NCI-H774 (cell line): ENCODE measurements at regions not wholly inside any gene's neighbourhood (a gene's known extent, or its start where the extent isn't known, plus 50 kb on each side); places are given as distances from the start of the nearest gene placed in this dataset.
A peak's percentile ranks its signal among the peaks of the same experiment; 100 is the strongest.

Experiments used
- DNase-seq: peaks from one replicate; lab custom pipeline; 2025; lab: John Stamatoyannopoulos, UW

DNA sequence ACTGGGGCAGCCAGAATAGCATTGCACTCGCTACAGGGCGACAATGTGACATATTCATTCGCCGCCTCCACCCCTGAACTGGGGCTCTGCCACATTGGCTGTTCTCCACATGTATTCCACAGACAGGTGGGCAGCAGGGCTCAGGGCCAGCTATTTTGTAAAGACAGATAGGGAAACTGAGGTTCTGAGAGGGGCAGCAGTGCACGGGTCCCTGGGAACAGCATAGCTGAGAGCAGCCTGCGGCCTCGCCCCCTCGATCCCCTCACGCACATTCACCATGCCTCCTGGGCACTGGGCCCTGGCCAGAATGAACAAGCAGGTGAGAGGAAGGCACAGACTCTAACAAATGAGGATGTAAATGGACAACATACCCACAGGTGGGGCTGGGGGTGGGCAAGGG lies 75.0 kb upstream of the SPATA12 start:
- DNase-seq, result no peak

DNA sequence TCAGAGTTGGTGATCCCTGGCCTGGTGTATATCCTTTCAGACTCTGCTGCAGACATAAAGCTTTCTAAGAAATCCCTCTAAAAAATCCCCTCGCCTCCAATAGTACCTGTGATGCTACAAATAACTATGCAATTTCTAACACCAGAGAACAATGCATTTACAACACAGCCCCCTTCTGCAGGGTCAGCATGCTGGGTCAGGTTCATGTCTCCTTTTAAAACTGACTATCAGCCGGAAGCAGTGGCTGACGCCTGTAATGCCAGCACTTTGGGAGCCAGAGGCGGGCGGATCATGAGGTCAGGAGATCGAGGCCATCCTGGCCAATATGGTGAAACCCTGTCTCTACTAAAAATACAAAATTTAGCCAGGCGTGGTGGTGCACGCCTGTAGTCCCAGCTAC lies 77.0 kb upstream of the SPATA12 start:
- no peak for DNase-seq

DNA sequence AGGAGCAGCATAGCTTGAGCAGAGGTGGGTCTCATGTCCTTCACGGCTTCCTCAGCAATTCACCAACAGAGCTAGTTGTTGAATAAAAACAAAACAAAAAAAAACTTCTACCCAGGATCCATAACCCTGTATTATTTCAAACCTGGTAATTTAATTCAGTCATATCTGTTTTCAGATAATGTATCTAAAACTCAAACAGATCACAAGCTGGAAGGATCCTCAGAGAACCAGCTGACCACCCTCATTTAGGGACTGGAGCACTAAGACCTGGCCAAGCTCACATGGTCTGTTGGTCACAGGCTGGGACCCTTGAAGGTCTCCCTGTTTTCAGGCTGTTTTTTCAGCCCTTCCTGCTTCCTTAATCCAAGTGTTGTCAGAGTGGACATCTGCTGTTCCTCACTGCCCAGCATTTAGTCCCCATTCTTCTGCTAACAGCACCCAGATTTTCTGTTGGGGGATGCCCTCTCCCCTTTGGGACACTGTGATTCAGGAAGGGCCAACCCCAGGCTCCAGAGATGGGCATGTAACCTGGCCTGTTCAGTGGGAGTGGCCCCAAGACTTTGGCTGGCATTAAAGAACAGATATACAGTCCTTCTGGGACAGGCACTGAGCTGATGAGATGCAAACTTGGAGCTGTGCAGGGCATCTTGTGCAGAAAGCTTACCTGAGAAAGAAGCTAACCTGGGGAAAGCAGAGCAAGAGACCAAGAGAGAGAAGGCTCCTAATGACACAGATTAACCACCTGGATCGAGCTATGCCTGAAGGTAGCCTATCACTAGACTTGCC lies 78.8 kb upstream of the SPATA12 start:
- DNase-seq, result no peak

DNA sequence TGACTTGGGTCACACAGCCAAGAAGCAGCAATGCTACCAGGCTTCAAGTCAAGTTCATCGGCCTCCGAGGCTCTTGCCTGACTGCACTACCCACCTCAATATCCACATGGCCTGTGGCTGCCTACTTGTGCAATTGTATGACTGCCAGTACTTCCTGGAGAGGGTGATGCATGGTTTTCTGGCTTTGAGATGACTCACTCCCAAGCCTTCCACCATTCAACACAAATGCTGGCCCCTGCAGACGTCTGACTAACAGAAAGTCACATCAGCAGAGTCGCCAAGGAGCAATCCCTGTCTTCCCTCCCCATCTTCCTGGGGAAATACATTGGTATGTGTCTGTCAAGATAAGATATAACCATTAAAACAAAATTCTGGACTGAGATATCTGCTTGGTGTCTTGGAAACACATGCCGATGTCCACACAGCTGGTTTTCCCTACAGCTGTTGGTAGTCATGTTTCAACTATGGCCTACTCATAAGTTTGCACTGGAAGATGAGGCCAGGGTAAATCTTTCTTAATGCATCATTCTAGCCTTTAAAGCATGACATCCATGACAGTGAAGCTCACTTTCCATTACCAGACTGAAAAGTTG lies 79.6 kb upstream of the SPATA12 start:
- no peak for DNase-seq

DNA sequence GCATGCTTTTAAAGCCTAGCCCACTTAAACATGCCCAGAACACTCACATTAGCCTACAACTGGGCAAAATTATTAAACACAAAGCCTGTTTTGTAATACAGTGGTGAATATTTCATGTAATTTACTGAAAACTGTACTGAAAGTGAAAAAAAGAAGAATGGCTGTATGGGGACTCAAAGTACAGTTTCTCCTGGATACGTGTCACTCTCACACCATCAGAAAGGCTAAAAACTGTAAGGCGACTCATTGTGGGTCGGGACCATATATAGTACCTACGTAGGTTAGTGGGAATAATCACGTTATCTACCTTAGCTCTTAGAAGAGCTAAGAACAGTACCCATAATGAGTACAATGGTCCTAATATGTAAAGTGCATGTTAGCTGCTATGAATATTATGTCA lies 80.2 kb upstream of the SPATA12 start:
- no peak for DNase-seq

DNA sequence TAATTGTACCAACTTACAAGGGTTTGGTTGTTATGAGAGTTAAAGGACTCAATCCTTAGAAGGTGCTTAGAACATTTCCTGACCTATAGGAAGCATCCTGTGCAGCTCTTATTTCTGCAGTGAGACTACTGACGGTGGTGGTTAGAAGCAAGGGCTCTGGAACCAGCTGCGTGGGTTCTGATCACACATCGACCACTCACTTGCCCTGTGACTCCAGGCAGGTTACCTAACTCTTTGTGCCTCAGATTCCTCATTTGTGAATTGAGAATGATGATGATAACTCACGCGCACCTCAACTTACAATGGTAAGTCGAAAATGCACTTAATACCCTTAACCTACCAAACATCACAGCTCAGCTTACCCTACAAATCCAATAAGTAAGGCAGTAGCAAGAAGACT lies 80.7 kb upstream of the SPATA12 start:
- no peak for DNase-seq

DNA sequence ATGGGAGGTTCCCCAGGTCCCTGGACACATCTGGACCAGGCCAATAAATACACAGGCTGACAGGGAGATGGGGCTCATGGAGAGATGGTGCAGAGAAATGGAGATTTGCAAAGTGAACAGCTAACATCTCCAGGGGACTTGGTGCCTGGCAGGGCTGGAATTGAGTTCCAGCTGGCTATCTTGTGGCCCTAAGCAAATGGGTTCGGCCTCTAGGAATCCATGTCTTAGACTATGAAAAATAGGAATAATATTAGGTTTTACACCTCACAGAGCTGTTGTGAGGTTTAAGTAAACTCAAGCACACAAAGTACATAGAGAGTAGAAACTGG lies 82.9 kb upstream of the SPATA12 start:
- no peak for DNase-seq

DNA sequence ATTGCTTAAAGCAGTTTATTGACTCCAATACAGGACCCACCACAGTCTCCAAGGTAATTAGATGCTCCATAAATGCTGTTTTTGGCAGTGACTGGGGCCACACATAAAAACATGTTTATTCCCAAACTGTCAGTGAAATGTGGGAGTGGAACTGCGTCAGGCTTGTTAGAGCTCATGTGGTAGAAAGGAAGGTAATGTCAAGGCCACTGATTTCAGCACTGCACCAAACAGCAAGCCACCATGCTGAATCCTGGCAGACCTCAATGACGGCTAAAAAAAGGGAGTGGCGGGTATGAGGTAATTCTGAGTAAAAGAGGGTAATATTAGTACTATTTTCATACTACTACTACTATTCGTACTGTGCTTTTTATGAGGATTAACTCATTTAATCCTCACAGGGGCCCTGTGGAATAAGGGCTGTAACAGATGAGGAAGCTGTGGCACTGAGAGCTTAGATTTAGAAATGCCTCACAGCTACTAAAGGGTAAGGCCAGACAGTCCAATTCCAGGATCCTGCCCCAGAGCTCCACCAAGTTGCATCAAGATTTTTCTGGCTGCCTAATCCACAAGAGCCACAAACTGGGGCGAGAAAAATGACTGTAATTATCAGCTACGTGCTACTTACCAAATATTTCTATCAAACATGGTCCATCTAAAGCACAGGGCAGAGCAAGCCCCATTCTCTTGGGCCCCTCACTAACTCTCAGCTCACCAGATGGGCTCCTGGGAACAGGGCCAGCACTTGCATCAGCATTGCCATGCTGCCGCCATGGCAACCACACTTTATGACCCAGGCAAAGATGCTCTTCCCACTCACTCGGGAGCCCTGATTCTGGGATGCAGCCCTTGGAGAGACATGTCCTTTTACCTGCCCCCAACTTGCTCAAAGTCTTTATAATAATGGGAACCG lies 83.6 kb upstream of the SPATA12 start:
- peak; percentile 45 for DNase-seq

DNA sequence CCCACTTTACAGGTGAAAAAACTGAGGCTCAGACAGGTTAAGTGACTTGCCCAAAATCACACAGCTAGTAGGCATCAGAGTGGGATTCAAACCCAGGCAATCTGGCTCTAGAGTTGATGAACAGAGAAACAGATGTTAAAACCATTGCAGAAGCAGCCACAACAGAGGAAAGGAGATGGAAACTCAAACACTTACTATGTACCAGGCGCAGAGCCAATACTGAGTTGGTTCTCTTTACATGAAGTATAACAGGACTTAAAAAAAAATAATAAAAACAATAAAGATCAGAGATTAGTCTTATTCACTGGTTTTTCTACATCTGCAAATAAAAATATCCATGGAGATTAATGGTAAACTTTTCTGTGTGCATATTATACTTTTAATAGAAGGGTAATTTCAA lies 84.9 kb upstream of the SPATA12 start:
- DNase-seq, result no peak

DNA sequence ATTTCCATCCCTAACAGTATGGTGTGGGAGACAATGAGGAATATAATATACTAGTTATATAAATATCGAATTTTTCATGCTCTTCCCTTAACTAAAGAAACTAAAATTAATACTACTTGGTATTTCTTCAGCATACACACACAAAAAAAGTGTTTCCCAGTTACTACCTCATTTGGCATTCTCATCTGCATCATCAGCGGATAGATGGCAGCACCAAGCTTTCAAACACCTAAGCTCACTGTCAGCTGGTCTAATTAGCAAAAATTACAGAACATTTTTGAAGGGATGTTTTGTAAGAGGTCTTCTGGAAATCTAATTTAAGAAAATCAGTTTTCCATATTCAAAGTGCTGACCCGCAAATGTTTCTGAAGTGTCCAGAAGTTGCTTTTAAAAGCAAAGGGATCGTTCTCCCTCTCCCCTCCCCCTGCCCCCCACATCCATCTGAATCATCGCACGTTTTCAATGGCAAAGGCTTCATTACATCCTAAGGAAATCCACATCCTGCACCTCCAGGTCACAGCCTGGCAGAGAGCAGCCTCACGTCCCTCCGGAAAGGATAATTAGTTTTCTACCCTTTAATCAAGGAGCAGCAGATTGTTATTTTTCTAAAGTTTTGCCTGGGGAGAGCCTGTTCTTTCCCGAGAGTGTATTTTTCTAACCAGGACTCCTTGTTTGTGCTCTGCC lies 86.1 kb upstream of the SPATA12 start:
- DNase-seq, result no peak

DNA sequence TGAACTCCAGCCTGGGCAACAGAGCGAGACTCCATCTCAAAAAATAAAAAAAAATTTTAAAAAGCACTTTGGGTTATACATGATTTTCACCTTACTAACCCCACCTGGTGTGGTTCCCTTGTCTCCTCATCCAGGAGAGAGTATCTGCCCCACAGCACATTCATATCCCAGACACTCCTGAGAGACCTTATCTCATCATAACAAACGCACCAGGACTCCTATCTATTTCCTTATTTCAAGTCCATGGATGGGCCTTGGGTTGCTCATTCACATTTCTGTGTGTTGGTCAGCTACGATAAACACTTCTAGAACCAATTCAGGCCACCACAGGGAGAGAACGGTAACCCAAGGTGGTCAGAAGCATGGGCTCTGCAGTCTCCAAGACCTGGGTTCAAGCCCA lies 88.6 kb upstream of the SPATA12 start:
- DNase-seq, result no peak

DNA sequence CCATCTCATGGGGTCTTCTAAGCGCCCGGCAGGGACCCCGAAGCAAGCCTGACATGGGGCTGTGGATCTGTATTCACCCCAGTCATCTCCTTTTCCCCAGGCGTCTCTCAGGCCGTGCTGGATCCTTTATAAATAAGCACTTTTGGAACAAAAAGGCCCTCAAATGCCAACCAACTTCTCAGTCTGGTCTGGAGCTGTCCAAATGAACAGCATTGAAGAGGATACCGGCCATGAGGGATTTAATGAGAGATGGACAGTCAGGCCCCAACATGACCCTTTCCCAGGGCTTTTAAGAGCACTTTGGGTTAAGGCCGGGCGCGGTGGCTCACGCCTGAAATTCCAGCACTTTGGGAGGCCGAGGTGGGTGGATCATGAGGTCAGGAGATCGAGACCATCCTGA lies 89.2 kb upstream of the SPATA12 start:
- no peak for DNase-seq

DNA sequence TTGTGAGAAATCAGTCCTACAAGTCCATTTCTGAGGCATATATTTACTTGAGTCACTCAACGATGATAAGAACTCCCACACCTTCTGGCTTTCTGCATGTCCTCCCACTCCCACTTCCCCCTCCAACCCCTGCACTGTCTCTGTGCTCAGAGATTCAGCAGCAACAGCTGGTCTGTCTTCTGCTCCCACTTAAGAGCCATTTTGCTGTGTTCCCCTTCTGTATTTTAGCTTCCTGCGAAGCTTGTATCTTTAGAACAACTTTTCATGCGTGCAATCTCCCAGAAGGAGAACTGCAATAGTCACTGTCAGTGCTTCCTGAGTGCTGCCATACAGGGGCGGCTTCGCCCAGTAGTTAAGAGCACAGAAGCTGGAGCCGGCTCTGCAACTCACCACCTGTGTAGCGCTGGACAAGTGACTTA lies 90.0 kb upstream of the SPATA12 start:
- no peak for DNase-seq

DNA sequence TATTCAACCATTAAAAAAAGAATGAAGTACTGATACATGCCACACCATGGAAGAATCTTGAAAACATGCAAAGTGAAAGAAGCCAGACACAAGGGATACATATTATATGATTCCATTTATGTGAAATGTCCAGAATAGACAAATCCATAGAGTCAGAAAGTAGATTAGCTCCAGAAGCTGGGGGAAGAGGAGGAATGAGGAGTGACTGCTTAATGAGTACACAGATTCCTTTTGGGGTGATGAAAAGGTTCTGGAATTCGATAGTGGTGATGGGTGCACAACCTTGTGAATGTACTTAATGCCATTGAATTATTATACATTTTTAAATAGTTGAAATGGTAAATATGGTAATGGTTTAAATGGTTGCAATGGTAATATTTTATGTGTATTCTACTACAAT lies 90.6 kb upstream of the SPATA12 start:
- no peak for DNase-seq

DNA sequence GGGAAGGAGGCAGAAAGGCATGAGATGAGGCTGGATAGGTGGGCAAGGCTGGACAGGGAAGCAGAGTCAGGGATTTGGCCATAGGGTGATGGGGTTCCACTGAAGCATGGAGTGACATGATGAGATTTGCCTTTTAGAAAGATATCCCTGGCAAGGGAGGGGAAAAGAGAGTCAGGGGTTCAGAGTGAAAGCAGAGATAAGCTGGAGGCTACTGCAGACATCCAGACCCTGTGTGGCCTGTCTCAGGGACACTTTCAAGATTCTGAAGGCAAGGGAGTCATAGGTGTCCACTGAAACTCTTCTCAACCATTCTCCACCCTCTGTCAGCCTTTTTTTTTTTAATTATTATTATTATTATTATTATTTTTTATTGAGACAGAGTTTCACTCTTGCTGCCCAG lies 94.0 kb upstream of the SPATA12 start:
- DNase-seq, result no peak

DNA sequence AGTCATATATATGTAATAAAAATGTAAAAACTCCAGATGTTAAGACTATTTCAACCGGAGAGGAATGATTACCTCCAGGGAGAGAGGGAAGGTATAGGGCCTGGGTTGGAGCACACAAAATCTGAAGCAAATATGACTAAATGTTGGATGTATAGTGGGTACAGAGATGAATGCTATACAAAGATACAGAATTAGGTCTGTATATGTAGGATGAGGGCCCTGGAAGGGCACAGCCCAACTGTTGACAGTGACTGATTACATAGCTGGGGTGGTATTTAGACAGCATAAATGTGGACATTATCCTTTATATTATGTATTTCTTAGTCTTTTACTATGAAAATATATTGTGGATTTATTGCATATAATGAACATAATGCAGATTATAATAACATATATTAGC lies 94.4 kb upstream of the SPATA12 start:
- no peak for DNase-seq

DNA sequence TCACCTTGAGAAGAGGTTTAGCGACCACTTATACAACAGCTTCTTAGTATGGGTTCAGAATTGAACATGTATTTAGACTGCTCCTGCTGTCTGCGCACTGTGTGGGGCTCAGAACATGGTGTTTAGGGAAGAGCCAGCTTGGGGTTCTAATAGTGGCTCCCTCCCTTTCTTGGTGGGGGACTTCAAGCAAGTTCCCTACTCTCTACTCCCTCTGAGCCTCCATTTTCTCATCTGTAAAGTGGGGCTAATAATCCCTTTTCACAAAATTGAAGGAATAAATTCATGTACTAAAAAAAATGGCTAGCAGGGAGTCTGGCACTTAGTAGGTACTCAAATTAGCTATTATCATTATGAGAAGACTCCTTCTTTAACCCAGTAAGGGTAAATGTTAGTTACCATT lies 97.5 kb upstream of the SPATA12 start:
- DNase-seq, result no peak

DNA sequence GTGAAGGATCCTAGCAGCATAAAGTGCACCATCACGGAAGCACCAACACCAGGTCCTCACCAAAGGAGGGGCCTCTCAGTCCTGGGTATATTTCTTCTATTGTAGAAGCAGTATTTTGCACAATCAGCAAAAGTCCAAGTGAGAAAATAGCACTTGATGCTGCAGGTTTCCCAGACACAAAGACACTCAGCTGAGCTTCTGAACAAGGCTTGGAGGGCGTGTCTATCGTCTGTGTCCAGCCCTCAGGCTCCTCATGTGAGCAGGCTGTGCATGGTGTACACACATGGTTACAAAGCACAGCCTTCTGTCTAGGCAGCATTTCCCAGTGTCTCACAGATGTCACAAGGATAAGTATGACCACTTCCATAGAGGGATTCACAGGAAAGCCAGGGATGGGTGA lies 98.3 kb upstream of the SPATA12 start:
- DNase-seq, result no peak

DNA sequence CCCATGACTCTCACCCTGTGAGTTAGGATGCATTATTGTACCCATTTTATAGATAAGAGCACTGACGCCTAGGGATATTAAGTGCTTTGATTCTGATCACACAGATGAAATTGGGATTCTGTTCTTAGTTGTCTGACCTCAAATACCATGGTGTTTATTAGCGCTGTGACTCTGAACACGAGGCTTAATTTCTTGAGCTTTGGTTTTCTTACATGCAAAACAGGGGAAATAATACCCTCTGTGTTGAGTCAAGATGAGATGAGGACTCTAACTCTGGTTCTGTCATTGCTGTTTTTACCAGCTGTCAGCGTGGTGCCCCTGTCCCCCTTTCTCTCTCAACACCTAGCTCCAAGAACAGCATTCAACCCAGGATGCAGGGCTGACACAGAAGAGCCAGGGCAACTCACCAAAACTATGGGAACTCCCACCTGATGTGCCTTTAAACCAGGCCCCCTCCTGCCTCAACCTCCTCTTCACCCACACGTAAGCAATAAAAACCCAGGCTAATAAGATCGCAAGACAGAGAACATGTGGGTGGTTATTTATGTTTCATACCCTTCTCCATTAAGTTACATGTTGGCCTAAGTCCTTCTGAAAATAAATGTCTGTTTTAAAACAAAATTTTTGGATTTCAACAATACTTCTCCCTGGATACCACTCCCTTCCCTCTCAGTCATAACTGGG lies 100.1 kb upstream of the SPATA12 start:
- no peak for DNase-seq

DNA sequence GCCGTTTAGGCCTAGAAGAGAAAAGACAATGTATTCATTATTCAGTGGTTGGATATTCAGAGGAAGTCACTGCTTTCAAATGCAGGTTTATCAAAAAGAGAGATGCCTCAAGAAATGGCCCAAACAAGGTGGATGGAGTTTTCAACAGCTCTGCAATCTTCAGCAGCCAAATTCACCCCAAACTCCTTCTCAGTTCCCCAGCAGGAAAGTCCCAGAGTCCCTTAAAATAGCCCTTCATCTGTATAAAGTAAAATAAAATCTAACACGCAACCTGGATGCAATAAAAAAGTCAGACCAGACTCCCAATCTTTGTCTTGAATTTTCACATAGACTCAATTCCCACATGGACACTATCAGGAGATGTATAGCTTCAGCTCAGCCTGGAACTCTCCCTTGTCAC lies 101.6 kb upstream of the SPATA12 start:
- DNase-seq, result no peak

DNA sequence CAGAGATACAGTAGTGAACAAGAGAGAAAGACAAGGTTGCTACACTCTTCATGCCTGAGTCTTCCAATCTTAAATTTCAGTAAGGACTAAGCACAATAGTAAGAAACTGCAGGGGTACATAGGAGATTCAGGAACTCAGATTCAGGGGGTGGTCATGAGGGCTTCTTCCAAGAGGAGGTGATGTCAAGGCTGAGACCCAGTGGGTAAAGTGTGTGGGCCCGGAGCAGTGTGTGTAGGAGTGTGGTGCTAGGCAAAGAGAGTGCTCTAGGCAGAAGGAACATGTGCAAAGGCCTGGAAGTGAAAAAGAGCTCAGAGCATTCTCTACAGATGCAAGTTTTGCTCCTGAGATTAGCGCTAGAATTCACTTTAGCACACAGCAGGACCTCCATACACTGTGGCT lies 102.9 kb upstream of the SPATA12 start:
- no peak for DNase-seq

DNA sequence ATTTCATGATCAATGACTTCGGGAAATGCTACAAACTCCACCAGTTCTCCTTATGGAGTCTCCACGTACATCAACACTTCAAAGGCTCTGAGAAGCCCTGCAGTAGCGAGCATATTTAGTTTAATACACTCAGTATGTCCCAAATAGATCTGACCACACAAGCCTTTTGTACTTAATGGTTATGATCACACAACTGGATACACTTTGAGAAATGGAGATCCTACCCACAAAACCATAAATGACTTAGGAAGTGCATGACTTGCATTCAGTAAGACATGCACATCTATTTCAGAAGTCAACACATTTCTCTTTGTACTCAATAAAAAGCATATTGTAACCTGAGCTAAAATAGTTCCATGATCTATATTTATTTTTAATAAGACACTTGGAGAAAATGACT lies 103.6 kb upstream of the SPATA12 start:
- DNase-seq, result no peak
